ENCODE measurements at regions not wholly inside any gene's neighbourhood (a gene's known extent, or its start where the extent isn't known, plus 50 kb on each side); places are given as distances from the start of the nearest gene placed in this dataset.

GRCh38 chr2:10520154-10520553, 72.0 kb upstream of the ODC1 start:
- DNase-seq (ENCODE audit: low spot score) = peak; percentile 30

- no peak for DNase-seq (ENCODE audit: low spot score)
Measured at GRCh38 chr2:10519394-10519740, 71.2 kb upstream of the ODC1 start.

DNA sequence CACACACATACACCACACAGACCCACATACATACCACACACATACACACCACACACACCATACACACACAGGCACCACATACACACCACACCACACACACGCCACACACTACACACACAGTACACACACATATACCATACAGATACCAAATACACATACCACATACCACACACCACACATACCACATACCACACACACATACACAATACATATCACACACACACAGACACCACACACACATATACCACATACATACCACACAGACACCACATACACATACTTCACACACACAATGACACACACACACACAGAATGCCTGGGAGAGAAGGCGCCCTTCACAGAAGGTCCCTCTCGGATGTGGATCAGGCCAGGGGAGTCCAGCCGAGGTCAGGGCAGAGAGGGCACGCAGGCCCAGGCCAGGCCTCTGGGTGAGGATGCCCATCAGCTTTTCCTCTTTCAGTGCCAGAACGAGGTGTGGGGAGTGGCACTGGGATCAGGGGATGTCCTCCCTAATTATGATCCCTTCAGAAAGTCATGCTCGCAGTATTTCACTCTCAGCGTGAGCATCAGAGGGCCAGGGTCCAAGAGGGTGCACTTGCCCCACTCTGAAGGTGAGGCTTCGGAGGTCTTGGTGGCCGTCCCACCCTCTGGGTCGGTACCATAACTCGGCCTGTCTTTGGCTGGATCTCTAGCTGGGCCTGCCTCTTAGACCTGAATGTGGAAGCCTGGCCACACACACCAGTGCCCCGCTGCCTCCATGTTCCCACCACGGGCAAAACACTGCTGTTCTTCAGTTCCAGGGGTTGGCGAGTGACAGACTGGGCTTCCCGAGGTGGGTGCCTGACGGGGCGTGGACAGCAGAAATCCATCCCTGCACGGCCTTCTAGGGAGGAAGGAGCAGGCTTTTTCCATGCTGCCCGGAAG, 70.6 kb upstream of the ODC1 start:
- DNase-seq (ENCODE audit: low spot score) = no peak

- DNase-seq (ENCODE audit: low spot score) = no peak
Measured at GRCh38 chr2:10517351-10518043, 69.4 kb upstream of the ODC1 start.

- DNase-seq (ENCODE audit: low spot score) = no peak
Measured at GRCh38 chr2:10515887-10516286, 67.8 kb upstream of the ODC1 start.

DNA sequence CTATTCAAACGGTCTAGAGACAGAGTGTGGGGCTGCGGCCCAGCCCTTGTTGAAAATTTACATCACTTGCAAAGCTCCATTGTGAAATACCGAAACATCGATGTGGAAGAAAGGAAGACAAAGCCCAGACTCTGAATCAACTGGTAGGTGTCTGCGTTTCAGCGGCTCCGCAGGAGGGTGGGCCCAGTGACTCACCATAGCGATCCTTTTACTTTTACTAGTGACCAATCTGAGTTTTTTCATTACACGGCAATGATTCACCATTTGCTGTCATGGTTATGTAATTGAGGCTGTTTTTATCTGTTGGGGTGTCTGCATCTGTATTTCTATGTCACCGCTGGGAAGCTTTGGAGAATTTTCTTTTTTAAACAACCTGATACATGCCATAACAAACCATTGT, 66.6 kb upstream of the ODC1 start:
- no peak for DNase-seq (ENCODE audit: low spot score)

DNA sequence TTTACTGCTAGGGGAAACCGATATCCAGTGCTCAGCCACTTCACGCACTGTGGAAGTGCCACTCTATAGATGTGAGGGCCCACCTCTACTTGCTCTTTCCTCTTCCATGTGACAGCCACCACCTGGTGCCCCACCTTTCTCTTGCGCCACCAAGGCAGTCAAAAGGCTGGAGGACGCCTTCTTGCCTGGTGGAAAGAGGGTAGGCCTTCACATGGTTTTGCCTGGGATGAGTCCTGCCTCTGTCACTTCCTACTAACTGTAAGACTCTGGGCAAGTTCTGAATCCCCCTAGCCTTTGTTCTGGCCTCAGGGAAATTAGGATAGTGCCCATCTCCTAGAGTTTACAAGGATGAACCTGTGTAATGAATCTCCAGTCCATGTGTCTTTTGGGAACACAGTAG, 66.1 kb upstream of the ODC1 start:
- DNase-seq (ENCODE audit: low spot score) = no peak

- DNase-seq (ENCODE audit: low spot score) = no peak
Measured at GRCh38 chr2:10513201-10513600, 65.1 kb upstream of the ODC1 start.

DNA sequence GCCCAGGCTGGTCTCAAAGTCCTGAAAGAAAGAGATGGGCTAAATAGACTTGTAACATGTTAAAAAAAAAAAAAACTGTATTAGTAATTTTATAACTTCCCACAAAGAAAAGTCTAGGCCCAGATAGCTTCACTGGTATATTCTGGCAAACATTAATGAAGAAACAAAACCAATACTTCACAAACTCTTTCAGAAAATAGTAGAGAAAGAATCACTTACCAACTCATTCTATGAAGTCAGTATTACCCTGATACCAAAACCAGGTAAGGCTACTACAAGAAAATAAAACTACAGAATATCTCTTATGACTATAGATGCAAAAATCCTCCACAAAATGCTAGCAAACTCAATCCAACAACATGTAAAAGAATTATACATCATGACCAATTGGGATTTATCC, 59.9 kb upstream of the ODC1 start:
- DNase-seq (ENCODE audit: low spot score) = no peak

DNA sequence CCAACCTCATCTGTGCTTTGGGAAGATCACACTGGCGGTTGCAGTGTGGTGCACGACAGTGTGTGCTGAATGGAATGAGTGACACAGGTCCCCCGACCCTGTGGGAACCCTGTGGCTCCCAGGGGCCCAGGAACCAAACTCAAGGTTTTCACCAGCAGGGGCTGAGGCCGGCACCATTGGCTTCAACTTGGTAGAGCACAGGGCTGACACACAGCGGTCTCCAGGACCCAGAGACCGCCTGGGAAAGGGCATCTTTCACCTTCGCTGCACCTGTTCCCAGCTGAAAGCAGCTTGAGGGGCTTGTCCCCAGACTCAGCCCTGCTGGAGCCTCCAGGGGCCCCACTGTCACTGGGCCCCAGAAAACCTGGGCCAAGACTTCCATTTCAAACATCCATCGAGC, 59.0 kb upstream of the ODC1 start:
- DNase-seq (ENCODE audit: low spot score) = no peak

- no peak for DNase-seq (ENCODE audit: low spot score)
Measured at GRCh38 chr2:10504994-10505820, 57.1 kb upstream of the ODC1 start.

- no peak for DNase-seq (ENCODE audit: low spot score)
Measured at GRCh38 chr2:10504370-10504993, 56.4 kb upstream of the ODC1 start.

- no peak for DNase-seq (ENCODE audit: low spot score)
Measured at GRCh38 chr2:10502803-10503107, 54.6 kb upstream of the ODC1 start.

DNA sequence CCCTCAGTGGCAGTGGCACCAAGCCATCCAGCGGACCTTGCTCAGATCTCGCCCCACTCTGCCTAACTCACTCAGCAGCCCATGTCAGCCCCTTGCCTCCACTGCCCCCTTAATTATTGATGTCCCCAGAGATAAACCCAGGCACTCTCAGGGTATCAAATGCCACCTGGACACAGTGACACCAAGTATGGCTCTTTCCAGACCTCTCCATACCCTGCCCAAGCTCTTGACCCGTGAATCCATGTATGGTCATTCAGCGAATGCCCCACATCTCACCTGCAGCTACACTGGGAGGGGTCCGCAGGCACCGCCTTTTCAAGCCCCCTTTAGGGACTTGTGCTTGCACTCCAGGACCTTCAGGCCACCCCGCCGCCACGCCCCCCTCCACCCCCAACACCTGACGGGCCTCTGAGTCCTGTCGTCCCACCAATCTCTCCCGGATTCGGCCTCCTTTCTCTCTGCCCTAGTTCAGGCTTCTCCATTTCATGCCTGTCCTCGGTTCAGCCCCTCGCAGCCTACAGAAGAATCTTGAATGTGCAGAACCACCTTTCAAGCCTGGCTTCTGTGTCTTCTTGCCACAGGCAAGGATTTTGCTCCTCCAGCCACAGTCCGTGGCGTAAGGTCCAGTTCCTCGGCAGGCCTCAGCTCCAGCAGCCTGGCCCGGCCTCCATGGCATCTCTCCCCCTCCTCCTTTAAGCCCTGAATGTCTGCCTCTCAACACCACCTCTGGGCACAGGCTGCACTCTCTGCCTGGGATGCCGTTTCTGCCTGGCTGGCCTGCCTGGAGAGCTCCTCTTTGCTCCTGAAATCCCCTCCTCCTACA, 54.1 kb upstream of the ODC1 start:
- DNase-seq (ENCODE audit: low spot score) = no peak

- DNase-seq (ENCODE audit: low spot score) = no peak
Measured at GRCh38 chr2:10501451-10501961, 53.4 kb upstream of the ODC1 start.

DNA sequence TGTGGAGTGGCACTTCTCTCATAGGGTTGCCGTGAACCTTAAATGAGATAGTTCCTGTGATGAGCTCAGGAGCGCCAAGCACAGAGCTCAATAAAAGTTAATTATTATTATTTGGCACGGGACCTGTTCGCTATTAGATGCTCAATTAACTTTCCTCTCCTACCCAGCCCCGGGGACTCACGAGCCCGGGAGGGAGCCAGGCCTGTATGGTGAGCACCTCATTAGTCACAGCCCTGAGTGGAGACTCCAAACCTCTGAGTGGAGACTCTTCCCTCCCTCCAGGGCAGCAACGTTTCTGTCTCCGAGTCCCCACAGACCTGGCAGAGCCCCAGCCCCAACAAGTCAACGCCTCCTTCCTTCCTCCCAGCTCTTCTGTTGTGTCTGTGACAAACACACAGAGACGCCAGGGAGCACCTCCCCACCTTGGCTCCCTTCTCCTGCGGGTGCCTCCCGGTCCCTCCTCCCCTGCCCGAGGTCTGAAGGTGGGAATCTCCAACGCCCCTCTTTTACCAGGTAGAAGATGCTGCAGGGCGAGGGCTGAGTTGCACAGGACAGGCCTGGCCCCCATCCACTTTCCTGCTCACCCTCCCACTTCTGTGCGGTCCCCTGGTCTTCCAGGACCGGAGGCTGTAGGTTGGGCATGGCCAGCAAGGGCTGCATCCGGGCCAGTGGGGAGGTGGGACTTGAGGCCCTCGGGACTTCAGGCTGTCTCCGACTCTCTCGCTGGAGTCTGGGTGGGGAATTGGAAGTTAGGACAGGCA, 52.7 kb upstream of the ODC1 start:
- no peak for DNase-seq (ENCODE audit: low spot score)

- DNase-seq (ENCODE audit: low spot score) = no peak
Measured at GRCh38 chr2:10499911-10500521, 51.9 kb upstream of the ODC1 start.

DNA sequence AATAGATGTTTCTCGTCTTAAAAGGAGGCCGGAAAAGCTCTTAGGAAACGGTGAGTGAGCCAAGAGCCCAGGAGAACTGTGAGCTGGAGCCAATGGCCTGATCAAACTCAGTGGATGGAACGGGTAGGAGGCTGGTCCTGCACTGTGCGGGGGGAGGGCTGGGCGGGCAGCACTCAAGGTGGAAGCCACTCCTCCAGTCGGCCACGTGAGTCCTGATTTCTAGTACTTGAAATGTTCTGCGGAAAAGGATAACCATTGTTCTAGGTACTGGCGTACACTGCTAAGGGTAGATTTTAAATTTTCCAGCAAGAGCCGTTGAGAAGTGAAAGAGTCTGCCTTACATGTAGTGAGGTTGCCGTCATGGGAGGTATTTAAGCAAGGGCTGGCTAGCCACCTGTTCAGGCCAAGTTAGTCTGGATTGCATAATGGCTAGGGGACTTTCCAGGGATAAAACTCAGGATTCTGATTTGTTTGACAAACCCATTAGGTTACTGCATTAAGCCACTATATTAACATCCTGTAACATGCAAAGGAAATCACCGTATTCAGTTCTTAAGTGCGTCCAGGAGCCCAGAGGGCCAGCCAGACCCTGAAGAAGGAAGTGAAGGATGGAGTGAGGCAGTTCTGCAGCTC, 51.3 kb upstream of the ODC1 start:
- no peak for DNase-seq (ENCODE audit: low spot score)

GRCh38 chr2:10498525-10499274, 50.6 kb upstream of the ODC1 start:
- DNase-seq (ENCODE audit: low spot score) = no peak

Data from NAMALWA (cell line).